Gastrocnemius medialis (tissue), 4 donors: ENCODE measurements at regions not wholly inside any gene's neighbourhood (a gene's known extent, or its start where the extent isn't known, plus 50 kb on each side); places are given as distances from the start of the nearest gene placed in this dataset.

Source experiments
- ATAC-seq, 2 donors: fragments of 150-250 bp; one replicate each; pipeline ENCODE4 v1.9.1; 2016
- DNase-seq, 2 donors: peaks; one replicate each; pipeline ENCODE4 v3.0.0-alpha.2; 2019
- H3K27ac ChIP-seq, 4 donors: fragments of 200-600 bp; sonication (generic); 1 replicate in 1 of 4; 2 replicates in 3 of 4; pipeline ENCODE4 v1.5.1; 2016 to 2018; ENCODE audit warnings: mild to moderate bottlenecking in 2 of 4, moderate library complexity in 1 of 4
- H3K27me3 ChIP-seq, 3 donors: fragments of 200-600 bp; sonication (generic) in 2 of 3; 1 replicate in 1 of 3; 2 replicates in 2 of 3; pipeline versions ENCODE4 v1.5.1 to v1.6.0; 2016 to 2019; ENCODE audit warnings: mild to moderate bottlenecking in 1 of 3, moderate library complexity in 1 of 3
- H3K36me3 ChIP-seq, 2 donors: fragments of 200-600 bp; sonication (generic) in 1 of 2; one replicate each; pipeline ENCODE4 v1.5.1; 2017 to 2018
- H3K4me1 ChIP-seq, 2 donors: fragments of 200-600 bp; sonication (generic) in 1 of 2; one replicate each; pipeline ENCODE4 v1.5.1; 2016 to 2017; ENCODE audit warnings: mild to moderate bottlenecking in 2 of 2
- H3K4me3 ChIP-seq, 4 donors: fragments of 200-600 bp; sonication (generic) in 3 of 4; 1 replicate in 1 of 4; 2 replicates in 3 of 4; pipeline ENCODE4 v1.5.1; 2016 to 2019; ENCODE audit warnings: mild to moderate bottlenecking in 2 of 4
- H3K9me3 ChIP-seq, 3 donors: fragments of 200-600 bp; sonication (generic) in 2 of 3; 1 replicate in 1 of 3; 2 replicates in 2 of 3; pipeline ENCODE4 v1.5.1; 2016 to 2019
- POLR2A ChIP-seq, 2 donors: fragments of 450-650 bp; IDR thresholded peaks; one replicate each; pipeline ENCODE4 v1.6.1; 2017; ENCODE audit warnings: antibody characterized with exemption in 2 of 2, mild to moderate bottlenecking in 2 of 2, moderate library complexity in 2 of 2
- in situ Hi-C, 4 donors: fragments of 200-750 bp; cut with MboI; loops; one replicate each; pipeline versions ENCODE4 v1.15.0 to v1.8.0; 2017; ENCODE audit warnings: low sequenced_read_pairs in 4 of 4
- intact Hi-C: fragments of 100-400 bp; cut with DNase I; formaldehyde crosslinking; loops from one replicate; pipeline ENCODE4 v1.15.1; 2023; ENCODE audit warnings: low total_unique reads
- TF ChIP-seq, protein P1 (sequence below), 5 experiments: fragments of 450-650 bp in 3 of 5; fragments of 200-600 bp in 2 of 5; sonication (generic) in 2 of 5; IDR thresholded peaks in 4 of 5; conservative IDR thresholded peaks in 1 of 5; 1 replicate in 4 of 5; 2 replicates in 1 of 5; pipeline ENCODE4 v1.5.1; 2016 to 2019; ENCODE audit warnings: antibody characterized with exemption in 5 of 5, mild to moderate bottlenecking in 3 of 5, moderate library complexity in 3 of 5

DNA sequence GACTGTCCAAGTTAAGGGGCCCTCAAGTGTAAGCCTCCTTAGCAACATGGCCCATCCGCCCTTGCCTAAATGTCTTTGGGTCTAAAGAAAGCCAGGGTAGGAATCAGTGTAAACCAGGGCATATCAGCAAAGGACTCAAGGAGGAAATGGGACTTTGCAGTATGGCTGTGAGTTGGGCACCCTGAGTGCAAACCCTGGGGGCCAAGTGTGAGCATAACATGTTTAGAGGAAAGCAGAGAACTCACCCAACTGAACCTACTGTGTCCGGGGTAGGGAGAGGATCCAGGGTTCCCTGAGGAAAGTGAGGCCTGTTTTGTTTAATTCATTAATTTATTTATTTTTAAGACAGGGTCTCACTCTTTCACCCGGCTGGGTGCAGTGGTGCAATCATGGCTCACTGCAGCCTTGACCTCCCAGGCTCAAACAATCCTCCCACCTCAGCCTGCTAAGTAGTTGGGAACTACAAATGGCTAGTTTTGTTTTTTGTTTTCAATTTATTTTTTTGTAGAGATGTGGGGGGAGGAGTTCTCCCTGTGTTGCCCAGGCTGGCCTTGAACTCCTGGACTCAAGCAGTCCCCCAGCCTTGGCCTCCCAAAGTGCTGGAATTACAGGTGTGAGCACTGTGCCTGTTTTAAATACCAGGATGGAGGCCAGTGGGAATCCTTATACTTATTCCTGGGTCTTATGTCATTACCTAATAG lies 51.0 kb upstream of the ACTR3 start:
- in situ Hi-C loops (no loop called here), intact Hi-C loops (no loop called here)
- DNase-seq (no peak), ATAC-seq (no peak)
- Histone ChIP-seq H3K4me3 (no peak overlapping the region), H3K27me3 (no peaks in the 10 kb centered on the region), H3K9me3 (no peaks in the 10 kb centered on the region), H3K4me1 (no peaks in the 10 kb centered on the region), H3K27ac (no peak overlapping the region), H3K36me3 (no peaks in the 10 kb centered on the region)
- TF ChIP-seq, protein P1, sequence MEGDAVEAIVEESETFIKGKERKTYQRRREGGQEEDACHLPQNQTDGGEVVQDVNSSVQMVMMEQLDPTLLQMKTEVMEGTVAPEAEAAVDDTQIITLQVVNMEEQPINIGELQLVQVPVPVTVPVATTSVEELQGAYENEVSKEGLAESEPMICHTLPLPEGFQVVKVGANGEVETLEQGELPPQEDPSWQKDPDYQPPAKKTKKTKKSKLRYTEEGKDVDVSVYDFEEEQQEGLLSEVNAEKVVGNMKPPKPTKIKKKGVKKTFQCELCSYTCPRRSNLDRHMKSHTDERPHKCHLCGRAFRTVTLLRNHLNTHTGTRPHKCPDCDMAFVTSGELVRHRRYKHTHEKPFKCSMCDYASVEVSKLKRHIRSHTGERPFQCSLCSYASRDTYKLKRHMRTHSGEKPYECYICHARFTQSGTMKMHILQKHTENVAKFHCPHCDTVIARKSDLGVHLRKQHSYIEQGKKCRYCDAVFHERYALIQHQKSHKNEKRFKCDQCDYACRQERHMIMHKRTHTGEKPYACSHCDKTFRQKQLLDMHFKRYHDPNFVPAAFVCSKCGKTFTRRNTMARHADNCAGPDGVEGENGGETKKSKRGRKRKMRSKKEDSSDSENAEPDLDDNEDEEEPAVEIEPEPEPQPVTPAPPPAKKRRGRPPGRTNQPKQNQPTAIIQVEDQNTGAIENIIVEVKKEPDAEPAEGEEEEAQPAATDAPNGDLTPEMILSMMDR (IDR thresholded peaks at IDR 0.05 in 4 of 5, conservative IDR thresholded peaks at IDR 0.05 in 1 of 5), result no peak
- no peak for TF ChIP-seq POLR2A (IDR thresholded peaks at IDR 0.05)

DNA sequence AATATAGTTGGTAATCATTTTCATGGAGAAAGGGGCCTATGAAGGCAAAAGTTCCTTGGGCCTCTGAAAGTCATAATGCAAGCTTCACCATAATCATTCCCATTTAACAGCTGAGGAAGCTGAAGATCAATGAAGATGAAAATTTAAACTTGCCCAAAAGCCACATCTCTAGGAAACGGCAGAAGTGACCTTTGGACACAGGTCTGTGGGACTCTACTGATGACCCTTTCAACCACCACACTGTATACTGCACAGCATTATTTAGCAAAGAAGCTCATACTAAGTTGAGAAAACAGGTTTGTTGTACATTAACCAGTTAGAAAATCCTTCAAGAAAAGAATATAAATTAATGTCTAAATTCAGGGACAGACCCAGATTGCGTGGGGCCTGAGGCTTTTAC lies 51.6 kb upstream of the ACTR3 start:
- ATAC-seq (no peak), DNase-seq (no peak)
- Histone ChIP-seq H3K27ac (no peak overlapping the region), H3K4me3 (no peak overlapping the region), H3K27me3 (no peaks in the 10 kb centered on the region), H3K4me1 (no peaks in the 10 kb centered on the region), H3K36me3 (no peaks in the 10 kb centered on the region), H3K9me3 (no peaks in the 10 kb centered on the region)
- in situ Hi-C loops, result no loop called here
- TF ChIP-seq, protein P1 (IDR thresholded peaks at IDR 0.05 in 4 of 5, conservative IDR thresholded peaks at IDR 0.05 in 1 of 5), result no peak
- TF ChIP-seq POLR2A (IDR thresholded peaks at IDR 0.05), result no peak
- intact Hi-C loops, result no loop called here

DNA sequence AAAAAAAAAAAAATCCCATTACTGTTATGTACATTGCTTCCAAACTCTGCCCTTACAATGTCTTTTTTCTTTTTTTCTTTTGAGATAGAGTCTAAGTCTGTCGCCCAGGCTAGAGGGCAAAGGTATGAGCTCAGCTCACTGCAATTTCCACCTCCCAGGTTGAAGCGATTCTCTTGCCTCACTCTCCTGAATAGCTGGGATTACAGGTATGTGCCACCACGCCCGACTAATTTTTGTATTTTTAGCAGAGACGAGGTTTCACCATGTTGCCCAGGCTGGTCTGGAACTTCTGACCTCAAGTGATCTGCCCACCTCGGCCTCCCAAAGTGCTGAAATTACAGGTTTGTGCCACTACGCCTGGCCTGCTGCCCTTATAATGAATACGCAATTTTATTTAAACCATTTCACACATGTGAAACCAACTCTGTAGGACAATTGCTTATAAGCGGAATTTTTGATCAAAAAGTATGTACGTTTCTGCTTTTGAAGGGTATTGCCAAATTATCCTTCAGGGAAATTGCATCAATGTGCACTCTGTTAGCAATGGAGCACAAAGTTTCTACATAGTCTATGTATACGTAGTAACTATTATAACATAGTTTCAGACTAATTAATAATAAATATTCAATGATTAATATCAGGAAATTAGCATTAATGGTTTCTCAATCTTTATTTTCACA lies 55.7 kb upstream of the ACTR3 start:
- Histone ChIP-seq H3K27me3 (no peaks in the 10 kb centered on the region), H3K36me3 (no peaks in the 10 kb centered on the region), H3K4me3 (no peak overlapping the region), H3K4me1 (no peaks in the 10 kb centered on the region), H3K27ac (no peak overlapping the region), H3K9me3 (no peaks in the 10 kb centered on the region)
- DNase-seq (no peak), ATAC-seq (no peak)
- TF ChIP-seq, protein P1 (IDR thresholded peaks at IDR 0.05 in 4 of 5, conservative IDR thresholded peaks at IDR 0.05 in 1 of 5), result no peak
- TF ChIP-seq POLR2A (IDR thresholded peaks at IDR 0.05), result no peak
- intact Hi-C loops (no loop called here), in situ Hi-C loops (no loop called here)

DNA sequence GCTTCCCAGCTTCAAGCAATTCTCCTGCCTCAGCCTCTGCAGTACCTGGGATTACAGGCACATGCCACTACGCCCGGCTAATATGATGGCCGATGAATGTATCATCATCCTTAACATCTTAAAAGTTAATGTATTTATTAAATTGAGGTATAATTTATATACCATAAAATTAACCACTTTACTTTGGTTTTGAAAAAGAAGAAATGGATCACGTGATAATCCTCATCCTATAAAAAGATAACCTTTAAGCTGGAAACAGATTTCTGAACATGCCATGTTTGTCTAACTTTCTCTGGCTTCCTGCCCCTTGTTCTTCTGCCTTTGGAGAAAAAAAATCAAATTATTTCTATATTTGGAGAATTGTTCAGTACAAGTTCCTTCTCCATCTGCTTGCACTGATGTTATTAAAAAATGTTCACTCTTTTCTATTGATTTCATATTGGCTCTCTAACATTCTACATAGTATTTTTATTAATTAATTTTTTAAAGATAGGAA lies 57.0 kb upstream of the ACTR3 start:
- no peak for TF ChIP-seq POLR2A (IDR thresholded peaks at IDR 0.05)
- TF ChIP-seq, protein P1 (IDR thresholded peaks at IDR 0.05 in 4 of 5, conservative IDR thresholded peaks at IDR 0.05 in 1 of 5), result no peak
- Histone ChIP-seq H3K36me3 (no peaks in the 10 kb centered on the region), H3K4me3 (no peak overlapping the region), H3K27me3 (no peaks in the 10 kb centered on the region), H3K9me3 (no peaks in the 10 kb centered on the region), H3K4me1 (no peaks in the 10 kb centered on the region), H3K27ac (no peak overlapping the region)
- DNase-seq (no peak), ATAC-seq (no peak)
- intact Hi-C loops, result no loop called here
- in situ Hi-C loops, result no loop called here
